Tibial nerve (tissue), 3 donors: ENCODE measurements at regions not wholly inside any gene's neighbourhood (a gene's known extent, or its start where the extent isn't known, plus 50 kb on each side); places are given as distances from the start of the nearest gene placed in this dataset.

ENCODE experiments used
- POLR2A ChIP-seq, 2 donors: fragments of 450-650 bp; IDR thresholded peaks; one replicate each; pipeline ENCODE4 v1.6.1; 2017; ENCODE audit warnings: antibody characterized with exemption in 2 of 2, mild to moderate bottlenecking in 2 of 2, moderate library complexity in 2 of 2
- TF ChIP-seq, protein P1 (sequence below), 5 experiments: fragments of 200-600 bp in 3 of 5; fragments of 450-650 bp in 2 of 5; sonication (generic) in 3 of 5; IDR thresholded peaks; one replicate each; pipeline ENCODE4 v1.5.1; 2016 to 2019; ENCODE audit warnings: antibody characterized with exemption in 5 of 5, mild to moderate bottlenecking in 3 of 5, moderate library complexity in 2 of 5

DNA sequence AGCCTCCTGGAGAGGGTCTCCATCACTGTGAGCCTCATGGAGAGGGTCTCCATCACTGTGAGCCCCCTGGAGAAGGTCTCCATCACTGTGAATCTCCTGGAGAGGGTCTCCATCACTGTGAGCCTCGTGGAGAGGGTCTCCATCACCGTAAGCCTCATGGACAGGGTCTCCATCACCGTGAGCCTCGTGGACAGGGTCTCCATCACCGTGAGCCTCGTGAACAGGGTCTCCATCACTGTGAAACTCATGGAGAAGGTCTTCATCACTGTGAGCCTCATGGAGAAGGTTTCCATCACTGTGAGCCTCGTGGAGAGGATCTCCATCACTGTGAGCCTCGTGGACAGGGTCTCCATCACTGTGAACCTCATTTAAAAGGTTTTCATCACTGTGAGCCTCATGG is 140.0 kb downstream of the ERMARD start:
- TF ChIP-seq, protein P1, sequence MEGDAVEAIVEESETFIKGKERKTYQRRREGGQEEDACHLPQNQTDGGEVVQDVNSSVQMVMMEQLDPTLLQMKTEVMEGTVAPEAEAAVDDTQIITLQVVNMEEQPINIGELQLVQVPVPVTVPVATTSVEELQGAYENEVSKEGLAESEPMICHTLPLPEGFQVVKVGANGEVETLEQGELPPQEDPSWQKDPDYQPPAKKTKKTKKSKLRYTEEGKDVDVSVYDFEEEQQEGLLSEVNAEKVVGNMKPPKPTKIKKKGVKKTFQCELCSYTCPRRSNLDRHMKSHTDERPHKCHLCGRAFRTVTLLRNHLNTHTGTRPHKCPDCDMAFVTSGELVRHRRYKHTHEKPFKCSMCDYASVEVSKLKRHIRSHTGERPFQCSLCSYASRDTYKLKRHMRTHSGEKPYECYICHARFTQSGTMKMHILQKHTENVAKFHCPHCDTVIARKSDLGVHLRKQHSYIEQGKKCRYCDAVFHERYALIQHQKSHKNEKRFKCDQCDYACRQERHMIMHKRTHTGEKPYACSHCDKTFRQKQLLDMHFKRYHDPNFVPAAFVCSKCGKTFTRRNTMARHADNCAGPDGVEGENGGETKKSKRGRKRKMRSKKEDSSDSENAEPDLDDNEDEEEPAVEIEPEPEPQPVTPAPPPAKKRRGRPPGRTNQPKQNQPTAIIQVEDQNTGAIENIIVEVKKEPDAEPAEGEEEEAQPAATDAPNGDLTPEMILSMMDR (IDR thresholded peaks at IDR 0.05) = no peak
- no peak for TF ChIP-seq POLR2A (IDR thresholded peaks at IDR 0.05)
